Heart left ventricle (tissue), 16 donors: ENCODE measurements at regions not wholly inside any gene's neighbourhood (a gene's known extent, or its start where the extent isn't known, plus 50 kb on each side); places are given as distances from the start of the nearest gene placed in this dataset.

ENCODE experiments used
- ATAC-seq, 4 donors: fragments of 200-7000 bp; cut with Tn5 transposase; one replicate each; pipeline ENCODE4 v1.9.1; 2020 to 2022; ENCODE audit warnings: moderate library complexity in 4 of 4, mild to moderate bottlenecking in 3 of 4, moderate number of reproducible peaks in 1 of 4
- DNase-seq, 5 donors: peaks; one replicate each; pipeline ENCODE4 v3.0.0-alpha.2; 2020
- H3K27ac ChIP-seq, 12 donors: fragments of 200-600 bp; sonication (generic) in 4 of 12; one replicate each; pipeline versions ENCODE4 v1.5.0 to v1.8.0; 2016 to 2022; ENCODE audit warnings: mild to moderate bottlenecking in 2 of 12
- H3K27me3 ChIP-seq, 9 donors: fragments of 200-600 bp; sonication (generic) in 2 of 9; one replicate each; pipeline versions ENCODE4 v1.5.1 to v1.8.0; 2016 to 2022; ENCODE audit warnings: mild to moderate bottlenecking in 3 of 9
- H3K36me3 ChIP-seq, 9 donors: fragments of 200-600 bp; sonication (generic) in 2 of 9; one replicate each; pipeline versions ENCODE4 v1.5.0 to v1.8.0; 2018 to 2022; ENCODE audit warnings: mild to moderate bottlenecking in 2 of 9
- H3K4me1 ChIP-seq, 12 donors: fragments of 200-600 bp; sonication (generic) in 4 of 12; one replicate each; pipeline versions ENCODE4 v1.5.0 to v1.8.0; 2016 to 2022; ENCODE audit warnings: mild to moderate bottlenecking in 3 of 12
- H3K4me3 ChIP-seq, 12 donors: fragments of 200-600 bp; sonication (generic) in 4 of 12; one replicate each; pipeline versions ENCODE4 v1.5.0 to v1.8.0; 2017 to 2022; ENCODE audit warnings: mild to moderate bottlenecking in 9 of 12, moderate library complexity in 4 of 12
- H3K9me3 ChIP-seq, 12 donors: fragments of 200-600 bp; sonication (generic) in 4 of 12; one replicate each; pipeline versions ENCODE4 v1.5.0 to v1.8.0; 2016 to 2022; ENCODE audit warnings: mild to moderate bottlenecking in 1 of 12
- POLR2A ChIP-seq, 2 donors: fragments of 450-650 bp; IDR thresholded peaks; one replicate each; pipeline ENCODE4 v1.6.1; 2017; ENCODE audit warnings: antibody characterized with exemption in 2 of 2, mild to moderate bottlenecking in 2 of 2, moderate library complexity in 2 of 2
- WGBS, 4 donors: extraction: QIAGEN DNeasy Blood & Tissue Kit in 2 of 4; methylation state at CpG; one replicate each; pipeline versions ENCODE4 v1.1.5 to v1.1.7; 2013 to 2018; 5-methylcytosine and 5-hydroxymethylcytosine counted together
- intact Hi-C, 10 donors: fragments of 100-400 bp; cut with DNase I; formaldehyde crosslinking; loops; one replicate each; pipeline versions ENCODE4 v1.11.1 to v1.14.2; 2022
- TF ChIP-seq, protein P1 (sequence below), 12 donors: fragments of 200-600 bp; sonication (generic) in 4 of 12; IDR thresholded peaks; one replicate each; pipeline versions ENCODE4 v1.5.0 to v1.8.0; 2018 to 2022; ENCODE audit warnings: antibody characterized with exemption in 12 of 12, mild to moderate bottlenecking in 5 of 12
- donor health status: ischemic (EF 13 %, LVEDD 7.1; RV severe dilation, severe dysfunction).
- donor health status: healthy with polysubstance abuse.
- donor health status: DM: no; HTN: yes; CAD: no.
- donor health status: DM: no; HTN: no; CAD: no.
- donor health status: ischemic (EF 25% LVEDD 6.9; RV normal size, moderate dysfunction).
- donor health status: ischemic (EF 25% LVEDD 5.7; RV mildly dilated, moderate dysfunction).
- donor health status: healthy.
- donor health status: DM: yes; HTN: yes; CAD: no.
- donor health status: ischemic (EF 35%, LVEDD 5.7; RV mildly dilated, moderate dysfunction).
- donor health status: nonischemic (EF 11% LVEDD 7.7; RV severe dilation, severe dysfunction).
- donor health status: DM: yes; HTN: yes; CAD: no.
- donor health status: PGD.
- donor health status: ischemic (EF 29% LVEDD 5.4; RV normal size, mild dysfunction).
- donor health status: nonischemic (EF 23%, LVEDD 6.1; RV moderate dilation, normal function).

DNA sequence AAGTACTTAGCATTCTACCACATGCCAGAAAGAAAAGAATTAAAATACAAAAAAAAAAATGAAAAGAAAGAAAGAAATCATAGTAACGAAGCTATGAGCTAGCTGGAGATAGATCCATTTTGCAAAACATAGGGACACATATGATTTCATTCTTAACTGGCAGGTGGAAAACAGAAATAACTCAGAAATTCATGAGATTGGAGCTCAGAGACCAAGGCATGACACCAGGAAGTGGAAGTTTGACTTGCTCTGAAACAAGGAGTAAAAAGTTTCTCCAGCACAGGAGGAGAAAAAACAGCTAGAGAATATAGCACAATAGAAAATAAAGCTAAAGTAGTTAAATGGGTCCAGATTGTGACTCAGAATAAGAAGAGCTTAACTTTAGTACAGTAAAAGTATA lies 278.1 kb downstream of the ZEB2 start:
- Histone ChIP-seq H3K4me3 (no peak overlapping the region), H3K9me3 (no peaks in the 10 kb centered on the region), H3K27me3 (no peaks in the 10 kb centered on the region), H3K36me3 (no peaks in the 10 kb centered on the region), H3K27ac (no peak overlapping the region), H3K4me1 (peaks cover 0 to 44% (median 9%) of the 10 kb centered on the region in 12 donors)
- WGBS, 4 donors: 71 to 90% (median 85%) methylated on average over 1 of the region's 1 CpG
- no peak for TF ChIP-seq POLR2A (IDR thresholded peaks at IDR 0.05)
- TF ChIP-seq, protein P1, sequence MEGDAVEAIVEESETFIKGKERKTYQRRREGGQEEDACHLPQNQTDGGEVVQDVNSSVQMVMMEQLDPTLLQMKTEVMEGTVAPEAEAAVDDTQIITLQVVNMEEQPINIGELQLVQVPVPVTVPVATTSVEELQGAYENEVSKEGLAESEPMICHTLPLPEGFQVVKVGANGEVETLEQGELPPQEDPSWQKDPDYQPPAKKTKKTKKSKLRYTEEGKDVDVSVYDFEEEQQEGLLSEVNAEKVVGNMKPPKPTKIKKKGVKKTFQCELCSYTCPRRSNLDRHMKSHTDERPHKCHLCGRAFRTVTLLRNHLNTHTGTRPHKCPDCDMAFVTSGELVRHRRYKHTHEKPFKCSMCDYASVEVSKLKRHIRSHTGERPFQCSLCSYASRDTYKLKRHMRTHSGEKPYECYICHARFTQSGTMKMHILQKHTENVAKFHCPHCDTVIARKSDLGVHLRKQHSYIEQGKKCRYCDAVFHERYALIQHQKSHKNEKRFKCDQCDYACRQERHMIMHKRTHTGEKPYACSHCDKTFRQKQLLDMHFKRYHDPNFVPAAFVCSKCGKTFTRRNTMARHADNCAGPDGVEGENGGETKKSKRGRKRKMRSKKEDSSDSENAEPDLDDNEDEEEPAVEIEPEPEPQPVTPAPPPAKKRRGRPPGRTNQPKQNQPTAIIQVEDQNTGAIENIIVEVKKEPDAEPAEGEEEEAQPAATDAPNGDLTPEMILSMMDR (IDR thresholded peaks at IDR 0.05): no peak
- intact Hi-C loops: no loop called here
- ATAC-seq: no peak
- DNase-seq: no peak

DNA sequence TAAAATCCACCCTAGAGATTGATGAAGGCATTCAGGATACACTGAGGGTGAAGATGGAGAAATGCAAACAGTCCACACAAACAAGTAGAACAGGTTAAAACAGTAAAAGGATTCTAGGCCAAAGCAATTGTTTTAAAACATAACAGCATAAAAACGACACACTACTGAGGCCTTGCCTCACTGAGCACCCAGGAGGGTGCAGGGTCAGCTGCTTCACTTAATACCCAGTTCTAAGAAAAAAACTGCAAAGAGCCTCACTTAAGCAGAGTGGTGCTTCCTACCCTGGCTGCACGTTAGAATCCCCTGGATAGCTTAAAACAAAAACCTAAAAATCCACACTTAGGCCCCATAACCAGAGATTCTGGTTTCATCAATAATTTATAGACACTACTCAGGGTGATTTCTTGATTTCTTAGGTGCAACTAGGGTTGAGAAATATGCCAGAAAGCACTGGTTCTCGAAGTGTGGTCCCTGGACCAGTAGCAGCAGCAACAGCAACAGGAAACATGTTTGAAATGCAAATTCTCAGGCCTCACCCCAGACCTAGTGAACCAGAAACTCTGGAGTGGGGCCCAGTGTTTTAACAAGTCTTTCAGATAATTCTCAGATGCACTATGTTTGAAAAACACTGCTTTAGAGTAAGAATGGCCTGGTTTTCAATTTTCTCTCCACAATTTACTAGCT lies 279.1 kb downstream of the ZEB2 start:
- DNase-seq: no peak
- peaks cover 0 to 46% (median 9%) of the 10 kb centered on the region in 12 donors for H3K4me1 ChIP-seq
- H3K4me3 ChIP-seq: no peak overlapping the region
- no peak for ATAC-seq
- intact Hi-C loops: no loop called here
- H3K9me3 ChIP-seq: no peaks in the 10 kb centered on the region
- no peak overlapping the region for H3K27ac ChIP-seq
- no peaks in the 10 kb centered on the region for H3K36me3 ChIP-seq
- WGBS, 4 donors: 67 to 74% (median 69%) methylated on average over 3 of the region's 3 CpGs
- no peak for TF ChIP-seq POLR2A (IDR thresholded peaks at IDR 0.05)
- TF ChIP-seq, protein P1 (IDR thresholded peaks at IDR 0.05): no peak
- no peaks in the 10 kb centered on the region for H3K27me3 ChIP-seq

DNA sequence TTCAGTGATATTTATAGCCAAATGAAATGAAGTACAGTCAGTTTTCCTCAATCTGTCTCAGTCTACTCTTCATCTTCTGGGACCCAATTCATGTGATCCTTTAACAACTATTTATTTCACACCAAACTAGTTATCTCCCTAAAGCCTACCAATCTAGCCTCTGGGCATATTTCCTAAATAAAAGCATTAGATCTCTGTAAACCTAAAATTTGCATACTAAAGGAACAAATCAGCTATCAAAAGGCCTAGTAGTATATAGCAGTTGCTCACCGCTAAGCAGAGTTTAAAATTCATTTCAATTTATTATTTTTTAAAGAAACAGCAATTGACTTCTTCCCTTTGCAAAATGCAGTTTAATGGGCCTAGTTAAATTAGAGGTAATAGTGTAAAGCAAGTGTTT lies 280.2 kb downstream of the ZEB2 start:
- no peak for ATAC-seq
- no peak for TF ChIP-seq POLR2A (IDR thresholded peaks at IDR 0.05)
- TF ChIP-seq, protein P1 (IDR thresholded peaks at IDR 0.05): no peak
- Histone ChIP-seq H3K4me3 (no peak overlapping the region), H3K4me1 (peaks cover 0 to 46% (median 9%) of the 10 kb centered on the region in 12 donors), H3K9me3 (no peaks in the 10 kb centered on the region), H3K27ac (no peak overlapping the region), H3K36me3 (no peaks in the 10 kb centered on the region), H3K27me3 (no peaks in the 10 kb centered on the region)
- WGBS, 4 donors: 94 to 100% (median 98%) methylated on average over 1 of the region's 1 CpG
- DNase-seq: no peak
- intact Hi-C loops: no loop called here

DNA sequence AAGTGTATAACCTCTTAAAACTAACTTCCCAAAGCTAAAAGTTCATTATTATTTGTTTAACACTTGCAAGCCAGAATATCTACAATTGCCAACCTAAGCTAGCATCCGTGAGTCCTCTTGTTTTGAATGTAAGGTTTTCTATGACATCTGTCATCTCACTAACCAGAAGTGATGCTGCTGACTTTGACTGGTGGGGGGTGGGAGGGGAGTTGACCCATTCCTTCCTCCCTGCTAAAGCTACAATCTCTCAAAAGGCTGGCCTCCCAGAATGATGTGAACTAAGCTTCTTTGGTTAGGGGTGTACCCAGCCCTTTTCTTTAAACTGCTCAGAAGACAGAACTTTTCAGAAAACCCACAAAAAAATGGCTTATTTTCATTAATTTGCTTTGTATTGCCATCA lies 280.6 kb downstream of the ZEB2 start:
- intact Hi-C loops: no loop called here
- Histone ChIP-seq H3K9me3 (no peaks in the 10 kb centered on the region), H3K27ac (no peak overlapping the region), H3K27me3 (no peaks in the 10 kb centered on the region), H3K36me3 (no peaks in the 10 kb centered on the region), H3K4me3 (no peak overlapping the region), H3K4me1 (peaks cover 0 to 46% (median 9%) of the 10 kb centered on the region in 12 donors)
- TF ChIP-seq, protein P1 (IDR thresholded peaks at IDR 0.05): no peak
- no peak for TF ChIP-seq POLR2A (IDR thresholded peaks at IDR 0.05)
- WGBS, 4 donors: 92 to 98% (median 95%) methylated on average over 1 of the region's 1 CpG
- DNase-seq: no peak
- no peak for ATAC-seq
